ENCODE measurements at regions not wholly inside any gene's neighbourhood (a gene's known extent, or its start where the extent isn't known, plus 50 kb on each side); places are given as distances from the start of the nearest gene placed in this dataset.
"Not testable (repeated sequence)": the region's sequence is repeated elsewhere in the genome, so short reads cannot be mapped to it uniquely, and the experiment has no call there.

GRCh38 chr20:43404878-43405277, 52.8 kb upstream of the SRSF6 start:
- Histone ChIP-seq H3K4me1 (ENCODE audit: control insufficient read depth, insufficient read depth, low read length) (no peaks in the 10 kb centered on the region), H3K36me3 (ENCODE audit: control insufficient read depth in 2 of 2, insufficient read depth in 1 of 2, low read length in 2 of 2) (no peaks in the 10 kb centered on the region), H3K9me3 (ENCODE audit: control insufficient read depth, insufficient read depth, low read depth, low read length) (no peaks in the 10 kb centered on the region; the same call in none of the 2 replicates), H3K4me3 (ENCODE audit: low read depth, low read length) (no peak overlapping the region), H3K27ac (ENCODE audit: extremely low read depth, low read depth, low read length) (no peak overlapping the region)
- no peak for TF ChIP-seq ZNF155 (tag by site-specific recombination; IDR thresholded peaks at IDR 0.05)
- TF ChIP-seq ZNF585B (tag by site-specific recombination; IDR thresholded peaks at IDR 0.05): no peak
- TF ChIP-seq, protein P1, sequence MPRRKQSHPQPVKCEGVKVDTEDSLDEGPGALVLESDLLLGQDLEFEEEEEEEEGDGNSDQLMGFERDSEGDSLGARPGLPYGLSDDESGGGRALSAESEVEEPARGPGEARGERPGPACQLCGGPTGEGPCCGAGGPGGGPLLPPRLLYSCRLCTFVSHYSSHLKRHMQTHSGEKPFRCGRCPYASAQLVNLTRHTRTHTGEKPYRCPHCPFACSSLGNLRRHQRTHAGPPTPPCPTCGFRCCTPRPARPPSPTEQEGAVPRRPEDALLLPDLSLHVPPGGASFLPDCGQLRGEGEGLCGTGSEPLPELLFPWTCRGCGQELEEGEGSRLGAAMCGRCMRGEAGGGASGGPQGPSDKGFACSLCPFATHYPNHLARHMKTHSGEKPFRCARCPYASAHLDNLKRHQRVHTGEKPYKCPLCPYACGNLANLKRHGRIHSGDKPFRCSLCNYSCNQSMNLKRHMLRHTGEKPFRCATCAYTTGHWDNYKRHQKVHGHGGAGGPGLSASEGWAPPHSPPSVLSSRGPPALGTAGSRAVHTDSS (tag by site-specific recombination; IDR thresholded peaks at IDR 0.05): no peak
- no peak for TF ChIP-seq EGR2 (tag by site-specific recombination; IDR thresholded peaks at IDR 0.05; ENCODE audit: low read depth)
- no peak for TF ChIP-seq MZF1 (tag by site-specific recombination; IDR thresholded peaks at IDR 0.05; ENCODE audit: borderline replicate concordance)
- TF ChIP-seq ZNF202 (tag by site-specific recombination; IDR thresholded peaks at IDR 0.05; ENCODE audit: borderline replicate concordance): no peak
- TF ChIP-seq, protein P2, sequence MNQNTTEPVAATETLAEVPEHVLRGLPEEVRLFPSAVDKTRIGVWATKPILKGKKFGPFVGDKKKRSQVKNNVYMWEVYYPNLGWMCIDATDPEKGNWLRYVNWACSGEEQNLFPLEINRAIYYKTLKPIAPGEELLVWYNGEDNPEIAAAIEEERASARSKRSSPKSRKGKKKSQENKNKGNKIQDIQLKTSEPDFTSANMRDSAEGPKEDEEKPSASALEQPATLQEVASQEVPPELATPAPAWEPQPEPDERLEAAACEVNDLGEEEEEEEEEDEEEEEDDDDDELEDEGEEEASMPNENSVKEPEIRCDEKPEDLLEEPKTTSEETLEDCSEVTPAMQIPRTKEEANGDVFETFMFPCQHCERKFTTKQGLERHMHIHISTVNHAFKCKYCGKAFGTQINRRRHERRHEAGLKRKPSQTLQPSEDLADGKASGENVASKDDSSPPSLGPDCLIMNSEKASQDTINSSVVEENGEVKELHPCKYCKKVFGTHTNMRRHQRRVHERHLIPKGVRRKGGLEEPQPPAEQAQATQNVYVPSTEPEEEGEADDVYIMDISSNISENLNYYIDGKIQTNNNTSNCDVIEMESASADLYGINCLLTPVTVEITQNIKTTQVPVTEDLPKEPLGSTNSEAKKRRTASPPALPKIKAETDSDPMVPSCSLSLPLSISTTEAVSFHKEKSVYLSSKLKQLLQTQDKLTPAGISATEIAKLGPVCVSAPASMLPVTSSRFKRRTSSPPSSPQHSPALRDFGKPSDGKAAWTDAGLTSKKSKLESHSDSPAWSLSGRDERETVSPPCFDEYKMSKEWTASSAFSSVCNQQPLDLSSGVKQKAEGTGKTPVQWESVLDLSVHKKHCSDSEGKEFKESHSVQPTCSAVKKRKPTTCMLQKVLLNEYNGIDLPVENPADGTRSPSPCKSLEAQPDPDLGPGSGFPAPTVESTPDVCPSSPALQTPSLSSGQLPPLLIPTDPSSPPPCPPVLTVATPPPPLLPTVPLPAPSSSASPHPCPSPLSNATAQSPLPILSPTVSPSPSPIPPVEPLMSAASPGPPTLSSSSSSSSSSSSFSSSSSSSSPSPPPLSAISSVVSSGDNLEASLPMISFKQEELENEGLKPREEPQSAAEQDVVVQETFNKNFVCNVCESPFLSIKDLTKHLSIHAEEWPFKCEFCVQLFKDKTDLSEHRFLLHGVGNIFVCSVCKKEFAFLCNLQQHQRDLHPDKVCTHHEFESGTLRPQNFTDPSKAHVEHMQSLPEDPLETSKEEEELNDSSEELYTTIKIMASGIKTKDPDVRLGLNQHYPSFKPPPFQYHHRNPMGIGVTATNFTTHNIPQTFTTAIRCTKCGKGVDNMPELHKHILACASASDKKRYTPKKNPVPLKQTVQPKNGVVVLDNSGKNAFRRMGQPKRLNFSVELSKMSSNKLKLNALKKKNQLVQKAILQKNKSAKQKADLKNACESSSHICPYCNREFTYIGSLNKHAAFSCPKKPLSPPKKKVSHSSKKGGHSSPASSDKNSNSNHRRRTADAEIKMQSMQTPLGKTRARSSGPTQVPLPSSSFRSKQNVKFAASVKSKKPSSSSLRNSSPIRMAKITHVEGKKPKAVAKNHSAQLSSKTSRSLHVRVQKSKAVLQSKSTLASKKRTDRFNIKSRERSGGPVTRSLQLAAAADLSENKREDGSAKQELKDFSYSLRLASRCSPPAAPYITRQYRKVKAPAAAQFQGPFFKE (tag by site-specific recombination; IDR thresholded peaks at IDR 0.05; ENCODE audit: borderline replicate concordance): no peak
- TF ChIP-seq BCL6B (tag by site-specific recombination; IDR thresholded peaks at IDR 0.05): no peak
- no peak for TF ChIP-seq ZNF354C (tag by site-specific recombination; IDR thresholded peaks at IDR 0.05; ENCODE audit: borderline replicate concordance, low read depth)
- TF ChIP-seq, protein P3, sequence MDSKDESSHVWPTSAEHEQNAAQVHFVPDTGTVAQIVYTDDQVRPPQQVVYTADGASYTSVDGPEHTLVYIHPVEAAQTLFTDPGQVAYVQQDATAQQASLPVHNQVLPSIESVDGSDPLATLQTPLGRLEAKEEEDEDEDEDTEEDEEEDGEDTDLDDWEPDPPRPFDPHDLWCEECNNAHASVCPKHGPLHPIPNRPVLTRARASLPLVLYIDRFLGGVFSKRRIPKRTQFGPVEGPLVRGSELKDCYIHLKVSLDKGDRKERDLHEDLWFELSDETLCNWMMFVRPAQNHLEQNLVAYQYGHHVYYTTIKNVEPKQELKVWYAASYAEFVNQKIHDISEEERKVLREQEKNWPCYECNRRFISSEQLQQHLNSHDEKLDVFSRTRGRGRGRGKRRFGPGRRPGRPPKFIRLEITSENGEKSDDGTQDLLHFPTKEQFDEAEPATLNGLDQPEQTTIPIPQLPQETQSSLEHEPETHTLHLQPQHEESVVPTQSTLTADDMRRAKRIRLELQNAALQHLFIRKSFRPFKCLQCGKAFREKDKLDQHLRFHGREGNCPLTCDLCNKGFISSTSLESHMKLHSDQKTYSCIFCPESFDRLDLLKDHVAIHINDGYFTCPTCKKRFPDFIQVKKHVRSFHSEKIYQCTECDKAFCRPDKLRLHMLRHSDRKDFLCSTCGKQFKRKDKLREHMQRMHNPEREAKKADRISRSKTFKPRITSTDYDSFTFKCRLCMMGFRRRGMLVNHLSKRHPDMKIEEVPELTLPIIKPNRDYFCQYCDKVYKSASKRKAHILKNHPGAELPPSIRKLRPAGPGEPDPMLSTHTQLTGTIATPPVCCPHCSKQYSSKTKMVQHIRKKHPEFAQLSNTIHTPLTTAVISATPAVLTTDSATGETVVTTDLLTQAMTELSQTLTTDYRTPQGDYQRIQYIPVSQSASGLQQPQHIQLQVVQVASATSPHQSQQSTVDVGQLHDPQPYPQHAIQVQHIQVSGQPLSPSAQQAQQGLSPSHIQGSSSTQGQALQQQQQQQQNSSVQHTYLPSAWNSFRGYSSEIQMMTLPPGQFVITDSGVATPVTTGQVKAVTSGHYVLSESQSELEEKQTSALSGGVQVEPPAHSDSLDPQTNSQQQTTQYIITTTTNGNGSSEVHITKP (tag by site-specific recombination; IDR thresholded peaks at IDR 0.05): no peak
- no peak for TF ChIP-seq OSR2 (tag by site-specific recombination; IDR thresholded peaks at IDR 0.05)
- no peak for TF ChIP-seq ZNF558 (tag by site-specific recombination; IDR thresholded peaks at IDR 0.05)
- POLR2A ChIA-PET: no interaction called here
- CTCF ChIA-PET: interaction anchor here (0.6 to 0.8 kb wide), 3 partner anchors 77 to 1342 kb away, joined by 3 read pairs; no protein-coding TSS in a partner anchor

- H3K9me3 ChIP-seq (ENCODE audit: control insufficient read depth, insufficient read depth, low read depth, low read length); H3K36me3 ChIP-seq (ENCODE audit: control insufficient read depth in 2 of 2, insufficient read depth in 1 of 2, low read length in 2 of 2); POLR2A ChIA-PET; H3K27ac ChIP-seq (ENCODE audit: extremely low read depth, low read depth, low read length); H3K4me1 ChIP-seq (ENCODE audit: control insufficient read depth, insufficient read depth, low read length); H3K4me3 ChIP-seq (ENCODE audit: low read depth, low read length): not testable (repeated sequence)
- CTCF ChIA-PET: interaction anchor here (2.0 kb wide), 1 partner anchor 11 kb away, joined by 7 read pairs; no protein-coding TSS in a partner anchor
Measured at GRCh38 chr20:43400882-43401281, 56.8 kb upstream of the SRSF6 start.

Measured in HEK293 (cell line).